HG03103 (cell line): ENCODE measurements at regions not wholly inside any gene's neighbourhood (a gene's known extent, or its start where the extent isn't known, plus 50 kb on each side); places are given as distances from the start of the nearest gene placed in this dataset.
"Not testable (repeated sequence)": the region's sequence is repeated elsewhere in the genome, so short reads cannot be mapped to it uniquely, and the experiment has no call there.

Experiments used
- ATAC-seq: cut with Tn5 transposase; IDR thresholded peaks from one replicate; pipeline ENCODE4 v1.9.1; 2021; ENCODE audit warnings: low read depth; ENCODE audit not compliant: unreplicated experiment

- ATAC-seq: no peak
Measured at GRCh38 chr2:120511947-120512710, 166.2 kb downstream of the INHBB start.

GRCh38 chr2:120513776-120514357 is 167.9 kb downstream of the INHBB start:
- ATAC-seq: no peak

DNA sequence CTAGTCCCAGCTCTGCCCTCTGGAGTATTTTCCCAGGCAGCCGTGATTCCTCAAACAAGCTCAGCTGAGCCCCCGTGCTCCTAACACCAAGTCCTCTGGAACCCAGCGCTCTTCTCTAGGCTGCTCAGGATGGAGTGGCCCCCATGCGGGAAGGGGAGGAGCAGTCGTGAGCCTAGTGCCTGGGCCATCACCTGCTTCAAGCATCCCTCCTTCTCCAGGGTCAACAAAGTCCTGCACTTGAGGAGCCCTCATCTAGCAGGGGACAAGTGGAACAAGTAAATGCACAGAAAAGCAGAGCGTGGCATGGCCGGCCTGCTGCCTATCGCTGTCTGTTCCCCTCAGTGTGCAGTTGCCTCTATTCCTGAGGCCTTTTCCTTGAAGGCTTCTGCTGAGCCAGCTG is 168.6 kb downstream of the INHBB start:
- ATAC-seq: no peak

DNA sequence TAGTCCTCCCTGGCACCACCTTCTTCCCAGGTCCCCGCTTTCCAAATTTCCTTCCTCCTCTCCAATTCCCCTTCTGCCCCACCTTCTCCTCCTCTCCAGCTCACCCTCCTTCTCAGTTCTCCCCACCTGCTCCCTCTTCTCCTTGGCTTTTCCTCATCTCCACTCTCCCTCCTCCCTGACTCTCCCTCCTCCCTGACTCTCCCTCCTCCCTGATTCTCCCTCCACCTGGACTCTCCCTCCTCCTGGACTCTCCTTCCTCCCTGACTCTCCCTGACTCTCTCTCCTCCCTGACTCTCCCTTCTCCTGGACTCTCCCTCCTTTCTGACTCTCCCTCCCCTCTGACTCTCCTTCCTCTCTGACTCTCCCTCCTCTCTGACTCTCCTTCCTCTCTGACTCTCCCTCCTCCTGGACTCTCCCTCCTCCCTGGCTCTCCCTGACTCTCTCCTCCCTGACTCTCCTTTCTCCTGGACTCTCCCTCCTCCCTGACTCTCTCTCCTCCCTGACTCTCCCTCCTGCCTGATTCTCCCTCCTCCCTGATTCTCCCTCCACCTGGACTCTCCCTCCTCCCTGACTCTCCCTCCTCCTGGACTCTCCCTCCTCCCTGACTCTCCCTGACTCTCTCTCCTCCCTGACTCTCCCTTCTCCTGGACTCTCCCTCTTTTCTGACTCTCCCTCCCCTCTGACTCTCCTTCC is 169.3 kb downstream of the INHBB start:
- not testable (repeated sequence) for ATAC-seq

DNA sequence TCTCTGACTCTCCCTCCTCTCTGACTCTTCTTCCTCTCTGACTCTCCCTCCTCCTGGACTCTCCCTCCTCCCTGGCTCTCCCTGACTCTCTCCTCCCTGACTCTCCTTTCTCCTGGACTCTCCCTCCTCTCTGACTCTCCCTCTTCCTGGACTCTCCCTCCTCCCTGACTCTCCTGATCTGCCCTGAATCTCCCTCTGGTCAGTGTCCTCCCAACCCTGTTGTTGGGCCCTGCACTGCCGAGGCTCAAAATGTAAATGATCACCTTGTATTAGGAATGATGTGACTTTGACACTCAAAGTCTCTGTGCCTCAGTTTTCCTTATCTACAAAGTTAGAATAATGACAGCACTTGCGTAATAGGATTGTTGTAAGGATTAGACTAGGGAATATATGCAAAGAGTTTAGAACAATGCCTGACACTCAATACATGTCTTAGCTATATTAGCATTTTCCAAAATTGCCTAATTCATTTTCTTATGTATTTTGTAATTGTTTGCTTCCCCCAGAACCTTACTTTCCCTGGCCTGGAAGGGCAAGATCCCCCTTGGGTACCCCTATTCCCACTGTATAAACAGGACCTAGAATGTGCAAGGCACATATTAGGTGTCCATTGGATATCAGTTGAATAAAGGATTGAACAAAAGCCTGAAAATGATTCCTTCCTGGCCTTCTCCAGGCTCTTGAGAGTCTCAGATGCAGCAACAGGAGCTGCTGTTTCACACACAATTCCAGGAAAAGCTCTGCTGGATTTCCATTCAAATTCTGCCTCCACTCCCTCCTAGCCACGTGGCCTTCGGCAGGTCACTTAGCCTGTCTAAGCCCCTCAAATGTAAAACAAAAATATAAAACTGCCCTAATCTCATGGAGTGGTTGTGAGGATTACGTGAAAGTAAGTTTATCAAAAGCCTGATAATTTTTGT is 170.1 kb downstream of the INHBB start:
- ATAC-seq: no peak

DNA sequence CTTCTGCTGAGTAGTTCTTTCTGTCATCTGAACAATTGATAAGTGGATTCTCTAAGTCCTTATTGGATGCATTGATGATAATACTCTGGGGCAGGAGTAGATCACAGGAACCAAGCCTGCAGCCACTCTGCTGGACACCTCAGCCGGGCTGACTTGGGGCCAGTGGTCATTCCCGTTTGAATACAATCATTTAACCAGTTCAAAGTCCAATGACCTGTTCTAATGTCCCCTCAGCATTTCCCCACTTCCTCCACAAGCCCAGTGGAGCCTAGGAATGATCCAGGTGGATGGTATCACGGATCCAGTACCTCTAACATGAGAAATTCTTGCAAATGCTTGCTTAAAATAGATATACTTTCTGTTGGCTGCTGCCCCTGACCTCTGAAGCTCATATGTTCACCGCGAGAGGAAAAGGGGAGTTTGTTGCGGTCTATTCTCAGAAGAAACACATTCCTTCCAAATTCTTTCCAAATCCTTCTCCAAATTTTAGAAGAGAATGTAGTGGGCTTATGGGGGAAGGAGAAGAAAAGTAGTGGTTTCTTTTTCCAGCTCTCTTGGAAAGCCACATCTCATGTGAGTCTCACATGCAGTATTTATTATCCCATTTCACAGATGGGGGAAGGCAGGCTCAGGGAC is 170.9 kb downstream of the INHBB start:
- no peak for ATAC-seq

DNA sequence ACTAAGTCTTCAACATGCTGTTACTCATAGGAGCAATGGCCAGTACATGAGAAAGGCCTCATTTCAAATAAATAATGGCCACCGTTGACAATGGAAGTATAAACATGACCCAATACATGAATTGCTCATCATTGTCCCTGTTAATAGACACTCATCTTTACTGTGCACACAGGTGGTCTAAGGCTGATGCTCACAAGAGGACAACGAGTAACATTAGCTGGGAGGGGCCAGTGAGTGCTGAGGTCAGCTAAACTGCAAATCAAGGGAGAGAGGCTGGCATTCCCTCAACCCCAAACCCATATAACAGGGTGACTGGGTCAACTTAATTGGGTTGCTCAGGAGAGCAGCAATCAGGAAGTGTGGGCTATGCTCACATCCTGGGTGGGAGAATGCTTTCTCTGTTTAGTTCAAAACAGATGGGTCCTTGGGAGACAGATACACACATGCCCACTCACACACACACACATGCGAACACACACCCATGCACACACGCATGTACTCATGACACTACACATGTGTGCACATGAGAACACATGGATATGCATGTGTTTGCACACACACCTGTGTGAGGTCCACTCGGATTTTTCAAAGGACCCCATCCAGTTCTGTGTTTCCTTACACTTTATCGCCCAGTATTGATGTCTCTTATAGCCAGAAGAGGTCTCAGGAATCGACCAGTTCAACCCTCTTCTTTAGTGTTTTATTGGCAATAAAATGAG is 172.0 kb downstream of the INHBB start:
- ATAC-seq: no peak

DNA sequence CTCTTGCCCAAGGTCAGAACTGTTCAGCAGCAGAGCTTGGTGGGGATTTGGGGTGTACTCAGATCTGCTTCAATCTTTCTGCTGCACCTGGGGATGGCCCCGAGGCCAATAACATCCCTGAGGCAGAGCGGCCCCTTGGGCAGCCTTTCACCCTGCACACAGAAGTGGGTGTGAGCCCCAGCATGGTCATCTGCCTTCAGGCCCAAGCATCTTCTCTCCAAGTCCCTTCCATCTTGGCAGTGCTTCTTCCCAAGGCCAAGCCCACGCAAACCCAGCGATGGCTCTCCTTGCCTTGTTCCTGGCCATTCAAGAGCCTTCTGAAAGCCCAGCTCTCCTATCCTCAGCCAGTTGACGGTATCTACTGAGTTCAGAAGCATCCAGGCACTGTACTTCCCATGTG is 172.9 kb downstream of the INHBB start:
- ATAC-seq: no peak

GRCh38 chr2:120519469-120519868 is 173.5 kb downstream of the INHBB start:
- no peak for ATAC-seq

- no peak for ATAC-seq
Measured at GRCh38 chr2:120520454-120520853, 174.5 kb downstream of the INHBB start.

DNA sequence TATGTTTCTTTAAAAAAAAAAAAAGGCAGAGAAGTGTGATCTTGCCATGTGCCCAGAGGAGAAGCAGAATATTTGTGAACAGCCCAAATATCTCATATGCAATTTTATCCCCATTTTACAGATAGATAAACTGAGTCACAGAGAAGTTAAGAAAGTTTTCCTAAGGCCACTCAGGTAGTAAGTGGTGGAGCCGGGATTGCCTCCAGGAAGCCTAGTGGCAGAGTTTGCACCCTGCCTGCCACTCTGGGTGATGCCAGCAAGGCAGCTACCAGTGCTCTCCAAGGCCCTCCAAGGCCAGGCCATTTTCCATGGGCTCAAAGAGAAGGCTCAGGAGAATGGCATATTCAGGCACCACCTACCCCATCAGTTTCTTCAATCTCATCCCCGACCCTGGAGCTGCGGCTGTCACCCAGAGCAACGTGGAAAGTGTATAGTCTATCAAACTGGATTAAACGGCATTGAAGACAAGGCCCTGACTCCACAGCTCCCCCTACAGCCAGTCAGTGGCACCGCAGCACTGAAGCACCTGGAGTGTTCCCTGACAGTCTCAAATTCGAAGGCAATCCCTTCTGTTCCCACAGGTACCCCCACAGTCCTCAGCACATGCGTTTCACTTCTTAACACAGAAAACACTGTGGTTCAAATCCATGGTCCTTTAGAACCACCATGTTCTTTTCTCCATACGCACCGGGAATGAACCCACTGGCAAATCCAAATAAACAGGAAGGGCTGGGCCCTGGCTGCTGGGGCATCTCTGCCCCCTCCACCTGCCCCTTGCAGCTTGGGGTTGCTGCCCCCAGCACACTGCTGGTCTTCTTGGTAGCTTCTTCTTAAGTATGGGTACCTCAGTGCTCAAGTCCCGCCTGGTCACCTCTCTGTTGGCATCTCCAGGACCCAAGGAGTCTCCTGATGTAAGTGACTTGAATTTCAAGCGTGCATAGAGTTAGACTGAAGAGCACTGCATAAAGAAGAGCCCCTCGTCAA is 175.3 kb downstream of the INHBB start:
- ATAC-seq: no peak

GRCh38 chr2:120522151-120522751 is 176.3 kb downstream of the INHBB start:
- ATAC-seq: no peak

- ATAC-seq: no peak
Measured at GRCh38 chr2:120523766-120524165, 177.8 kb downstream of the INHBB start.

DNA sequence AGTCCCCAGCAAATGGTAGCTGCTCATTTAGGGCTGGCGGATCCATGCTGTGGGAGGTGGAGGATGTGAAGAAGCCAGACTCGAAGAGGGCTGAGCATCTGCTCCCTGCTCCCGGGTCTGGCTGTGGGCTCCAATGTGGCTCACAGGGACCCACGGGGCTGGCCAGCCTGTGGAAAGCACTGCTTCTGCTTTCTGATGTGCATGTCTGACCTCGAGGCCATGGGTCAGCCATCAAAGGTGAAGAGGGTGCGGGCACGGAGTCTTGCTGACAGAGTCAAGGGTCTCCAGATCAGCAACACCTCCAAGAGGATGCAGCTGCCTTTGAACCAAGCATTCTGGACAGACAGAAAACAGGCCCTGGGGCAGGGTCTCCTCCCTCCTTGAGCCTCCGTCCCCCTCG is 178.2 kb downstream of the INHBB start:
- ATAC-seq: no peak

- no peak for ATAC-seq
Measured at GRCh38 chr2:120525056-120526046, 179.4 kb downstream of the INHBB start.

GRCh38 chr2:120526047-120526562 is 180.2 kb downstream of the INHBB start:
- ATAC-seq: no peak
